ENCODE measurements at regions not wholly inside any gene's neighbourhood (a gene's known extent, or its start where the extent isn't known, plus 50 kb on each side); places are given as distances from the start of the nearest gene placed in this dataset.
"Not testable (repeated sequence)": the region's sequence is repeated elsewhere in the genome, so short reads cannot be mapped to it uniquely, and the experiment has no call there.

GRCh38 chr7:112550468-112551060 is 69.8 kb downstream of the LSMEM1 start (continued):
- TF ChIP-seq SFPQ (IDR thresholded peaks at IDR 0.05; ENCODE audit: low read depth, low read length) (no peak), ESRRB (CRISPR knock-in tag; IDR thresholded peaks at IDR 0.05; ENCODE audit: borderline replicate concordance) (no peak), EZH2 (IDR thresholded peaks at IDR 0.05; ENCODE audit: borderline replicate concordance, low read depth, low read length) (no peak), MCM2 (IDR thresholded peaks at IDR 0.05; ENCODE audit: low read depth) (no peak), FUS (optimal IDR thresholded peaks at IDR 0.05; ENCODE audit: low read depth, low read length) (no peak), DNMT1 (IDR thresholded peaks at IDR 0.05) (no peak), NELFE (IDR thresholded peaks at IDR 0.05; ENCODE audit: insufficient read depth, insufficient read length) (no peak), MIER1 (IDR thresholded peaks at IDR 0.05; ENCODE audit: low read depth) (no peak)

- H3K27ac ChIP-seq (ENCODE audit: extremely low read depth, low read depth, low read length); H3K79me2 ChIP-seq (ENCODE audit: control insufficient read depth, insufficient read depth, low read length); BruUV-seq (replicated peaks); H3K4me3 ChIP-seq; H2AFZ ChIP-seq (ENCODE audit: low read depth, low read length); FAIRE-seq; H3K27me3 ChIP-seq (ENCODE audit: control insufficient read depth in 2 of 2, insufficient read depth in 2 of 2, low read length in 2 of 2); in situ Hi-C loops (cut with MboI); H3K36me3 ChIP-seq (ENCODE audit: control insufficient read depth, insufficient read depth, low read length); H3K9me3 ChIP-seq (replicated peaks; ENCODE audit: control insufficient read depth, insufficient read depth, low read depth, low read length); H3K4me2 ChIP-seq (ENCODE audit: insufficient read depth, low read length); ATAC-seq; H3K9me1 ChIP-seq (ENCODE audit: control insufficient read depth, insufficient read depth, low read length); H3K4me1 ChIP-seq (replicated peaks in 1 of 2; ENCODE audit: control insufficient read depth in 2 of 2, insufficient read depth in 2 of 2, low read length in 2 of 2); H3K9ac ChIP-seq (ENCODE audit: insufficient read depth in 1 of 2, low read depth in 2 of 2, low read length in 2 of 2); DNase-seq (ENCODE audit: extremely low read depth in 1 of 4, low spot score in 3 of 4); H4K20me1 ChIP-seq (replicated peaks; ENCODE audit: control insufficient read depth, insufficient read depth, low read length): not testable (repeated sequence)
- ChIA-PET CTCF (ENCODE audit: low intra/inter-chr PET ratio) (interaction anchor here (1.5 to 2.2 kb wide), 3 partner anchors 317 to 871 kb away, joined by 6 to 18 read pairs (median 15); no protein-coding TSS in a partner anchor), POLR2A (interaction anchor here (0.6 kb wide), 1 partner anchor 763 kb away, joined by 3 read pairs; no protein-coding TSS in a partner anchor)
- intact Hi-C loops (cut with micrococcal nuclease), result loop anchor here (5.0 kb wide), 3 partner anchors 461 to 1146 kb away; no protein-coding TSS in a partner anchor
- 43% methylated on average over 11 of the region's 30 CpGs for WGBS (ENCODE audit: insufficient coverage, low coverage, missing lambda C conversion rate)
Measured at GRCh38 chr7:112551521-112551920, 70.7 kb downstream of the LSMEM1 start.
